NCI-H774 (cell line): ENCODE measurements at regions not wholly inside any gene's neighbourhood (a gene's known extent, or its start where the extent isn't known, plus 50 kb on each side); places are given as distances from the start of the nearest gene placed in this dataset.
A peak's percentile ranks its signal among the peaks of the same experiment; 100 is the strongest.

Source experiments
- DNase-seq: peaks from one replicate; lab custom pipeline; 2025; lab: John Stamatoyannopoulos, UW

- DNase-seq = no peak
Measured at GRCh38 chr4:58205446-58206235, 1095.5 kb upstream of the IGFBP7 start.

DNA sequence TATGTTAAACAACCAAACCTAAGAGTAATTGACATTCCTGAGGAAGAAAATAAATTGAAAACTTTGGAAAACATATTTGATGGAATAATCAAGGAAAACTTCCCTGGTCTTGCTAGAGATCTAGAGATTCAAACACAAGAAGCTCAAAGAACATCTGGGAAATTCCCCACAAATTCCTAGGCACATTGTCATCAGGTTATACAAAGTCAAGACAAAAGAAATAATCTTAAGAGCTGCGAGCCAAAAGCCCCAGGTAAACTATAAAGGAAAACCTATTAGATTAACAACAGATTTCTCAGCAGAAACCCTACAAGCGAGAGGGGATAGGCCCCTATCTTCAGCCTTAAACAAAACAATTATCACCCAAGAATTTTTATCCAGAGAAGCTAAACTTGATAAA, 1082.0 kb upstream of the IGFBP7 start:
- no peak for DNase-seq

GRCh38 chr4:58191109-58191508, 1080.9 kb upstream of the IGFBP7 start:
- no peak for DNase-seq

DNA sequence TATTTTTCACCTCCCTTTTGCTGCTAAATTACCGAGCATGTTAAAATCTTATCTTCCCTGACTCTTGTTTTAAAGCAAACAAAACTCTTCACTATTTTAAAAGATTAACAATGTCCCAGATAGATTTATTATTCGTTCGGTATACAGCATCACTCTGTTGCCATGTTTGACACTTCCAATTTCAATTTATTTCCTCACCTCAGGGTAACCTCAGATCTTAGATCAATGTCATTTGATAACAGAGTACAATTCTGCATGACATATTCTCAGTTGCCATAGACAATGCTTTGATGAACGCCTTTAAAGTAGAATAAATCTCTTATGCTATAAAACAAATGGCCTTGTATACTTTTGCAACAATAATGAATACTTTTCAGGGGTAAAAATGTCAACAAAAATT, 1078.1 kb upstream of the IGFBP7 start:
- no peak for DNase-seq

- no peak for DNase-seq
Measured at GRCh38 chr4:58175024-58175423, 1064.8 kb upstream of the IGFBP7 start.

DNA sequence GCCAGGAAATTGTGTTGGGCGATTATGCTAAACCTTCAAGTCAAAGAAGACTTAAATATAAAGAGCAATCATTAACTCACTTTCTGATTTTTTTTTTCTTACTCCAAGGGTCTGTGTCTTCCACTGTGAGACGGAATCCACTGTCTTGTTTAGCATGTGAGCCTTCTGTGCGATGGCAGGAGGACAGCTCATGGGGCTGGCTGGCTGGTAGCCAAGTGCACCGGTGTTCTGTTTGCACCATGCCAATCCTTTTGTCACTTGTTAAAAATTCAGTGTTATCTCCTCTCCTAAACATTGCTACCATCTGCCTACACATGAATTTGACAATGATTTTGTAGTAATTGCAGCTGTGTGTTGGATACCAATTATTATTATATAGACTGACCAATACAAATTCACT, 1056.3 kb upstream of the IGFBP7 start:
- DNase-seq = peak; percentile 1

- DNase-seq = no peak
Measured at GRCh38 chr4:58163156-58163555, 1053.0 kb upstream of the IGFBP7 start.

DNA sequence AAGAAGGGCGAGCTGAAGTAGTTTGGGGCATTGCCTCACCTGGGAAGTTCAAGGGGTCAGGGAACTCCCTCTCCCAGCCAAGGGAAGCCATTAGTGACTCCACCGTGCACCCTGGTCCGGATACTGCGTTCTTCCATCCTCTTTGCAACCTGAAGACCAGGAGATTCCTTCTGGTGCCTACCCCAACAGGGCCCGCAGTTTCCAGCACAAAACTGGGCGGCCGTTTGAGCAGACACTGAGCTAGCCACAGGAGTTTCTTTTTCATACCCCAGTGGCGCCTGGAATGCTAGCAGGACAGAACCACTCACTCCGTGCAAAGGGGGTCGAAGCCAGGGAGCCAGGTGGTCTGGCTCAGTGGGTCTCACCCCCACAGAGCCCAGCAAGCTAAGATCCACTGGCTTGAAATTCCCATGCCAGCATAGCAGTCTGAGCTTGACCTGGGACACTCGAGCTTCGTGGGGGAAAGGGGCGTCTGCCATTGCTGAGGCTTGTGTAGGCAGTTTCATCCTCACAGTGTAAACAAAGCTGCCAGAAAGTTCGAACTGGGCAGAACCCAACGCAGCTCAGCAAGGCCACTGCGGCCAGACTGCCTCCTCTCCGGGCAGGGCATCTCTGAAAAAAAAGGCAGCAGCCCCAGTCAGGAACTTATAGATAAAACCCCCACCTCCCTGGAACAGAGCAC, 1039.4 kb upstream of the IGFBP7 start:
- no peak for DNase-seq

DNA sequence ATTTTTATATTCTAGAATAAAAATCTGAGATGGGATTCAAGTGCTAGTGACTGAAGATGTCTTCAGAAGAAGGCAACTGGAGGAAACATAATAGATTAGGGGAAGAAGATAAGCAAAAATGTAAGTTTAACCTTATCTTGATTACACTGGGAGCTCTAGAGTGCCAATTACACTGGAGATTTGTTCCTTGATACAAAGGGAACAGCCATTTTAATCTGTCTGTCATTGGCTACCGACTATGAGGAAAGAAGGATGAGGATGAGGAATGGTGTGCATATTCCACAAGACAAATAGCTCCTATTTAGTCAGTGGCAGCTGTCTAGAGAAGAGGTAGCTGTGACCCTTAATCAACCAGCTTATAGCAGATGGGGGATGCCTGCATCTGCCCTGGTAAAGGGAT, 1034.5 kb upstream of the IGFBP7 start:
- DNase-seq = no peak

DNA sequence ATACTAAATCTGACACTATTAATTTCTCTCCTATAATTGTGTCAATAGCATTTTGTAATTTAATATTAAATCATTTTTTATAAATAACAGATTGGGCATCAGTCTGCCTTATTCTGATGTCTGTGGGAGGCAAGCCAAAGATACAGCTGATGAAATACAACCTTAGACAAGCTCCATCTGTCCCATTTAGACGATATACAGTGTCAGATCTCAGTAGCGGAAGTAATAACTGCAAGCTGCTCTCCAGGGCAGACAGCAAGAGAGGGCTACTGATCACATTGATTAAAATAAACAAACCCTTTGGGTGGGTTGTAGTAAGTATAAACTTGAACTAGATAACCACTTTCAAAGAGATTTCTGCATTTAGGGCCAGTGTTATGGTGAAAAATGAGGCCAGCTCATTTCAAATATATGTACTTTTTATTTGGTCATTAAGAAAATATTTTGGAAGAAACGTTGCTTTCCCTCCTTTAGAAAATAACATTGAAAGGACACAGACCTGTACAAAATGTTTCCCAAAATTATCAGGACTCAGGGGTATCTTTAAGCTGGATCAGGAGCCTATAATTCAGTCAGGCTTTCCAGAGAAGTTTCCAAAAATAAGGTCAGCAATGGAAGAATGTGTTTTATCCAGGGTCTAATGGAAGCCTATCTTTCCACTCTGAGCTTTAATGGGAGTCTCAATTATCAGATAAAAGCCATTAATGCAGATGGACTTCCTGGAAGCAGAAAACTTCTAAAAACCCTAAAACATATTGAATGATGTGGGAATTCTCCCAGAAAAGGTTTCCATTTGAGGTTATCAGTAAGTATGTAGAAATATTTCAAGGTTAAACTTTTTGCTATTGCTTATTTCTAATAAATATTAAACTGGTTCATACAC, 1028.8 kb upstream of the IGFBP7 start:
- DNase-seq = no peak

DNA sequence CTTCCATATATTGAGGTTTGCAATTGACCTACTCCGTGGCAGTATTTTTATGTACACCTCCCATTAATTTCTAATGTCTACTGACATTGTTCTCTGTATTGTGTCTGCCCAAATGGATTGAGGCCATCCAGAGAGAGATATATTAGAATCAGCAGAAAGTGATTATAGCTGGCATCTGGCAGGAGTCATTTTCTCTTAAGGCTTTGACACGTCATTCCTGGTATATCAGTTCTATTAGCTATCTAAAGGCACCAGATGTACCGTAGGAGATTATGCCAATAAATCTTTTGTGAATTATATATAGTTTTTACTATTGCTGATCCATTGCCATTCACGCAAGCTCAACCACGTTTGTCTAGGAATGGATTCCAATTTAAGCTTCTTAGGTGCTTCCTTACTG, 1026.4 kb upstream of the IGFBP7 start:
- no peak for DNase-seq

DNA sequence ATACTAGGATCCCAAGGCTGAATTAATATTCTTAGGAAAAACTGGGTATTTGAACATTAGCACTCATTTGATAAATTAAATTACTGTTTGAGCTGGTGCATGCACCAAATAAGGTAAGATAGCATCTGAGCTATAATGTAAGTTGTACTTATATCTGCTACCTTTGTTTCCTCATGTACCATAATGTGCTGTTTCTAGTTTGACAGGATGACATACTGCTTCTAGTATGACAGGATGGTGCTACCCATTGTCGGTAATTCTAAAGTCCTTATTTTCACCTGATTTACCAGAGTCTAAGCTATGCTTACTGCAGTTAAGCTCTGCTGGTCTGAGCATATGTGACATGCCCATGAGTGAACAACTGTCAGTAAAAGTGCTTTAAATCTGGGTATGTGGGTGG, 1017.5 kb upstream of the IGFBP7 start:
- DNase-seq = no peak

DNA sequence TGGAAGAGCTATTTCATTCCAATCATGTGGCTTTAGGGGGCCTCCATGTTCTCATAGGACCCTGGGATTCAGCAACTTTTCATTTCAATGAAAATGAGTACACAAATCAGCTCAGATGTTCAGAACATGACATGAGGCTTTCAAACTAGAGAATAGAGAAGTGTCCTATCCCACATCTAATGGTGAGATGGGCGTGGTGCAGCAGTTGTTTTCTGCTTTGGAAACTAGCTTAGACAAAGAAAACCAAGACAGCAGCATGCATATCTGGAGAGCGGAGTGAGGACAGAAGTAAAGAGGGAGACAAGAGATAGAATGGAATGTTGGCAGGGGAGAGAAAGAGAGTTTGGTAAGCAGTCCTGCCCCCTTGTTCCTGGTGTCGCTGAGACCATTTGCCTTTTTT, 1009.1 kb upstream of the IGFBP7 start:
- DNase-seq = no peak

GRCh38 chr4:58113126-58113525, 1002.9 kb upstream of the IGFBP7 start:
- DNase-seq = no peak

GRCh38 chr4:58111818-58112217, 1001.6 kb upstream of the IGFBP7 start:
- no peak for DNase-seq

DNA sequence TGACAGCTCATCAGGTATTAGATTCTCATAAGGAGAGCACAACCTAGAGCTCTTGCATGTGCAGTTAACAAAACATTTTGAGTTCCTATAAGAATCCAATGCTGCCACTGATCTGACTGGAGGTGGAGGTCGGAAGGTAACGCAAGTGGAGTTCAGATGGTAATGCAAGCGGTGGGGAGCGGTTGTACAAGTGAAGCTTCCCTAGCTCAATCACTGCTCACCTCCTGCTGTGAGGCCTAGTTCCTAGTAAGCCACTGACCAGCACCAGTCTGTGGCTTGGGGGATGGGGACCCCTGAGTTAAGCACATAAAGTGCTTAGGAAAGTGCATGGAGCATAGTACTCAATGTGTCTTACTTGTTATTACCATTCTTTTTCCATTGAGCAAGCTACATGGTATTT, 983.2 kb upstream of the IGFBP7 start:
- DNase-seq = no peak

DNA sequence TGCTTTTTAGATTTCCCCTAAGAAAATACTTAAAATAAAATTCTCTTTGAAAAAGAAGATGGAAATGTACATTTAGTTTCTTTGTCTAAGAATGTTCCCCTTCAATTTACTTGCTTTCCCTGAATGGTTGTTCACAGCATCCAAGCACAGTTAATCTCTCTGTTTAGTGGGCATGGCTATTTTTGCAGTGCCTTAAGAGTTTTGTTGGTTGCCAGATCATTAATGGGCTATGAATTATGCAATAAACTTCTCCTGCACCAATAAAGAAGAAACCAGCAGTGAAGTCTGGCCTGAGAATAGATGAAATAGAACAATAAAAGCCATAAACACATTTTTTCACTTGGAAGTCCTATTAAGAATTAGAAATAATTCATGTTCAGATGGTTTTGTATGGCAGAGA, 980.4 kb upstream of the IGFBP7 start:
- DNase-seq = no peak

DNA sequence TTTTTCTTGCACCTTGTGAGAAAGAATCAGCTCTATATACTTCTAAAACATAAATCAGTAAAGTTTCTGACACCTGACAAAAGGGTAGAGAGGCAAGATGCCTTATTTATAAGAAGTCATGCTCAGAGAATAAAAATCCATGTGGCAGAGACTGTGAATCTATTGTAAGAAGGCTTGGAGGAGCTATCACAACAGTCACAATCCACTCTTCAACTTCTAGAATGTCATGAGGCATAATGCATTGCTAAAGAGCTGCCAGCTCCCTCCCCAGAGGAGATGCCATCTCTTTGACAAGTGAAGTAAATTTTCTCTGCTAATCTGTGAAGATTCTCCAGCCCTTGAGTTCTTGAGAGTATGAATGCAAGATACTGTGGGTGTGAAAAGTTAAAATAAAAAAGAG, 971.2 kb upstream of the IGFBP7 start:
- no peak for DNase-seq

DNA sequence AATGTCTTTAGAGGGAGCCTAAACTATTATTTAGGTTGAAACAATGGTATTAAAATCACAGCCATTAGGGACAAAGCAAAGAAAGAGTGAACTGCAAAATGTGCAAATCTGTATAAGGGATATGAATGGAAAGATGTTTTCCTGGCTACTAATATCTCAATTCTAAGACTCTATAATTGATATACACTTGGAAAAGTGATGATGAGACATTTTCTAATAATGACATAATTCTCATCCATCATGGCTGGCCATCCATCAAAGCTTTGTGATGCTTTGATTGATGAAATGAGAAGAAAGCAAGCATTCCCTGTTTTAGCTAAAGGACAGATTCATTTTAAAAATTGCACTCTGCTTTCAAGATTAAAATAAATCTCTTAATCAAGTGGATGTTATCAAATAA, 965.5 kb upstream of the IGFBP7 start:
- DNase-seq = no peak

DNA sequence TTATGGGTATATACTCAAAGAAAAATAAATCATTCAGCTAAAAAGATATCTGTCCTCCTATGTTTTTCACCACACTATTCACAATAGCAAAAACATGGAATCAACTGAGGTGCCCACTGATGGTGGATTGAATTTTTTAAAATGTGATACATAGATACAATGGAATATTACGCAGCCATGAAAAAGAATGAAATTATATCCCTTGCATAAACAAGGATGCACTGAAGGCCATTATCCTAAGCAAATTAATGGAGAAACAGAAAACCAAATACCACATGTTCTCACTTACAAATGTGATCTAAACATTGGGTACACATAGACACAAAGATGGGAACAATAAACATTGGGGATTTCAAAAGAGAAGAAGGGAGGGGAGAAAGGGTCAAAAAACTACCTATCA, 964.2 kb upstream of the IGFBP7 start:
- DNase-seq = no peak

DNA sequence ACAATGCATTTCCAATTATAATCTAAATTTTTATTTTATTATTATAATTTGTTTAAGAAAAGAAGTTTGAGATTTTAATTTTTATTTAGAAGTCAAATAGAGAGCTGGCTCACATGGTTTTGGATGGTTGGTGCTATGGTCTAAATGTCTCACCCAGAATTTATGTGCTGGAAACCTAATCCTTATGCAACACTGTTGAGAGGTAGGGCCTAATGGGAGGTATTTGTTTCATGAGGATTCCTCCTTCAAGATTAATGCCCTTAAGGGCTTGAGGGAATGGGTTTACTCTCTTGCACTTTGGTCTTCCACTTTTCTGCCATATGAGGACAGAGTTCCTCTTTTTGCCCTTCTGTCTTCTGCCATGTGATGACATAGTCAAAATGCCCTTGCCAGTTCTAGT, 960.5 kb upstream of the IGFBP7 start:
- no peak for DNase-seq

DNA sequence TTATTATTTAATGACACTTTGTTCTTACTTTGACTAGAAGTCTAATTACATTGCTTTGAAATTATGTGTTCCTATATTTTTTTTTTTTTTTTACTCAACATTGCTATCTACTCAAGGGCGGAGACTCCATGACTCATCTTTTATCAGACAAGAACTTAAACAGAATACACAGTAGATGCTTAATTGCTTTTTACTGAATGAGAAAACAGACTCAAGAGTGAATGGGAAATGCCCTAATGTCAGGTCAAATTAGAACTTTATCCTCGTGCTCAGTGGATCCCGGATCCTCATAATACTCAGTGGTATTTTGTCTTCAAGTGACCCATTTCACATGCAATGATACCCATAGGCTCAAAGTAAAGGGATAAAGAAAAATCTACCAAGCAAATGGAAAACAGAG, 954.5 kb upstream of the IGFBP7 start:
- no peak for DNase-seq
